Neural cell (in vitro differentiated cells): ENCODE measurements at regions not wholly inside any gene's neighbourhood (a gene's known extent, or its start where the extent isn't known, plus 50 kb on each side); places are given as distances from the start of the nearest gene placed in this dataset.

ENCODE experiments used
- CTCF ChIP-seq: fragments of 450-650 bp; IDR thresholded peaks from 2 replicates; pipeline ENCODE4 v1.5.1; 2014; ENCODE audit warnings: antibody characterized with exemption, mild to moderate bottlenecking, moderate library complexity; ENCODE audit not compliant: poor library complexity, severe bottlenecking
- EP300 ChIP-seq: fragments of 450-650 bp; conservative IDR thresholded peaks from 2 replicates; pipeline ENCODE4 v1.6.1; 2014; ENCODE audit warnings: antibody characterized with exemption, mild to moderate bottlenecking, moderate library complexity; ENCODE audit not compliant: poor library complexity, severe bottlenecking
- MXI1 ChIP-seq: fragments of 450-650 bp; conservative IDR thresholded peaks from 2 replicates; pipeline ENCODE4 v1.6.1; 2014; ENCODE audit warnings: antibody characterized with exemption, mild to moderate bottlenecking; ENCODE audit not compliant: poor library complexity, severe bottlenecking
- SMC3 ChIP-seq: fragments of 450-650 bp; conservative IDR thresholded peaks from 2 replicates; pipeline ENCODE4 v1.6.1; 2014; ENCODE audit warnings: antibody characterized with exemption, mild to moderate bottlenecking, moderate library complexity; ENCODE audit not compliant: poor library complexity
- TAF1 ChIP-seq: IDR thresholded peaks from 2 replicates; pipeline ENCODE4 v1.6.1; 2012; ENCODE audit warnings: low read depth

- TF ChIP-seq CTCF (no peak), TAF1 (no peak), EP300 (no peak), SMC3 (no peak), MXI1 (no peak)
Measured at GRCh38 chr2:12221584-12221983, 475.2 kb downstream of the LPIN1 start.
